HG02852 (cell line): ENCODE measurements at regions not wholly inside any gene's neighbourhood (a gene's known extent, or its start where the extent isn't known, plus 50 kb on each side); places are given as distances from the start of the nearest gene placed in this dataset.
"Not testable (repeated sequence)": the region's sequence is repeated elsewhere in the genome, so short reads cannot be mapped to it uniquely, and the experiment has no call there.

Source experiments
- ATAC-seq: cut with Tn5 transposase; IDR thresholded peaks from one replicate; pipeline ENCODE4 v1.9.1; 2021; ENCODE audit warnings: mild to moderate bottlenecking, moderate library complexity; ENCODE audit not compliant: unreplicated experiment

DNA sequence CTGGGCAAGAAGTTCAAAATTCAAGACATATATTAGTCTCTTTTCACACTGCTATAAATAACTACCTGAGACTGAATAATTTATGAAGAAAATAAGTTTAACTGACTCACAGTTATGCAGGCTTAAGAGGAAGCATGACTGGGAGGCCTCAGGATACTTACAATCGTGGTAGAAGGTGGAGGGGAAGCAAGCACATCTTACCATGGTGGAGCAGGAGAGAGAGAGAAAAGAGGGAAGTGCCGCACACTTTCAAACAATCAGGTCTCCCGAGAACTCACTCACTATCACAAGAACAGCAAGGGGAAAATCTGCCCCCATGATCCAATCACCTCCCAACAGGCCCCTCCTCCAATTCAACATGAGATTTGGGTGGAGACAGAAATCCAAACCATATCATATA is 273.3 kb upstream of the RASGEF1B start:
- ATAC-seq: no peak

DNA sequence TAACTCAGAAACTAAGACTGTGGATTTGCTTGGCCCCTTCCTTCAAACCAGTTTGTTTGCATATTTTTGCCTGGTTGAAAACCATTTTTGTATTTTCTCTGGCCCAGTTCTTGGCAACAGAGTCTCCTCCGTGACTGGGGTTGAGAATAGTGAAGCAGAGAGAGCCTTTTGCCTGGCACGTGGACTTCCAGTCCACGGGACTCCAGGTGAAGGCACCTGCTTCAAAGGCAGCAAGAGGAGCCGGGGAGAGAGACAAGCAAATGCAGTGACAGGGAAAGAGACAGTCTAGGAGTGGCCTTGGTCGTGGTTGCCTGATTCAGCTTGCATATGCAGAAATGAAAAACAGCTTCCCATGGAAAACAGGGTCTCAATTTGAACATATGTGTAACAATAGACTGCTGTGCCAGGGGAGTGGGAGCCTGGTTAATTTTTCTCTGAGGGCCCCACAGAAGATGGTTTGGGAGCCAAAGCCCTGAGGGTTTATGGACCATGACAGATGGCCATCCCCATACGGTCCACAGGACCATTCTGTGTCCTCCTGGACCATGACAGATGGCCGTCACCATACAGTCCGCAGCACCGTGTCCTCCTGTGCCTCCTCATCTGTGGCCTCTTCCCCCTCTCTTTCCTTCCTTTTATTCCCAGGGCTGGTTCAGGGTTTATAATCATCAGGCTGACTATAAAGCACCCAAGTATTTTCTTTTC is 272.2 kb upstream of the RASGEF1B start:
- no peak for ATAC-seq

DNA sequence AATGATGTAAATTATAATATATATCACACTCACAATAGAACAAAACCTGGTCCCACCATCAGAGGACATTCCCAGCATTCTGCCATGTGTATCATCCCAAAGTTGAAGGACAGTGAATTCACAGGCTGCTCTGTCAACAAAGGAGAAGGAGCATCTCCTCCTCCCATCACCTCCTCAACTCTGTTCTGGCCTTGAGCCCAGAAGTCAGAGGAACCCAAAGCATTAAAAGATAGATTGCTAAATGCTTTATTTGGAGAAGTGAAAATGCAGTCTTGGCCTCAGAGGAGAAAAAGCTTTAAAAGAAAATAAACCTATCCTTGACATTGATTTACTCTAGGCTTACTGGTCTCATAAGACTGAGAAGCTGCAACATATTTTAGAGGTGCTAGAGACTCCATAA is 268.8 kb upstream of the RASGEF1B start:
- ATAC-seq: no peak

DNA sequence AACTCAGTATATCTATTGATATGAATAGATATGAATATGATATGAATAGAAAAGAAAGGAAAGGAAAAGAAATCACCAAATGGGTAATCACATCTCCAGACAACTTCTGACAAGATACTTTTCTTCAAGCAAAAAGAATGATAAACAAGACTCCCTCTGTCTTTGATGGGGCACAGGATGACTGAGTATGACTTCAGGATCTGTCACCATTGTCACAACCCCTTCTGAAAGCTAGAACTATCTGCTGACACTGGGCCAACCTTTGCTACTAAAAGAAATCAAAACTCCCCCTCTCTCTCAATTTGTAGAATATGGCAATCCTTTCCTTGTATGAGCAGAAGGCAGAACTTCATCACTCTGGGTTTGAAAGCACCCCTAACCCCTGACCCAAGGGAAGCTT is 267.2 kb upstream of the RASGEF1B start:
- ATAC-seq: no peak

DNA sequence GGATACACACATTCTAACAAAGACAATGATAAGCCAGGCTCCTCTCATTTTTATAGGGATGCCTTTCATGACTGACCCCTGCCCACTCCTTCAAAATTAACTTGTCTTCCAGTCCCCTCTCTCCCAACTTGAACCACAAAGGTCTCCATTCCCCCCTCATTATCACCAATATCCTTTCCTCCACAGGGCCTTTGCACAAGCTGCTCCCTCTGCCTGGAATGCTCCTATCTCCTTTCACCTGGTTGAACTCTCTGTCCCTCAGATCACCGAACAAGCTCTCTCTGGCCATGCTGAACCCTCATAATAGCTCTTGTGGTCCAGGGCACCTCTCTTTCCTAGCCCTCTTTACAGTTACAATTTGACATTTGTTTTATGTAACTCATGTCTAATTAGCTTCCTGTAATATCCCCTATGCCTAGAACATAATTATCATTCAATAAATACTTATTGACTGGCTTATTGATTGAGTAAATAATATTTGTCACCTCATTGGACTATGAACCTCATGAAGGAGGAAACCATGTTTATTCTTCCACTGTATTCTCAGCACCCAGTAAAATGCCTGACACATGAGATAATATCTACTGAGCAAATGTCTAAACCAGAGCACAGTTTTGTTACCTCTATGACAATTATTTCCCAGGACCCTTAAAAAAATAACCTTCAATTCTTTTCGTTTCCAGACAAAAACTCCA is 266.3 kb upstream of the RASGEF1B start:
- ATAC-seq: no peak

DNA sequence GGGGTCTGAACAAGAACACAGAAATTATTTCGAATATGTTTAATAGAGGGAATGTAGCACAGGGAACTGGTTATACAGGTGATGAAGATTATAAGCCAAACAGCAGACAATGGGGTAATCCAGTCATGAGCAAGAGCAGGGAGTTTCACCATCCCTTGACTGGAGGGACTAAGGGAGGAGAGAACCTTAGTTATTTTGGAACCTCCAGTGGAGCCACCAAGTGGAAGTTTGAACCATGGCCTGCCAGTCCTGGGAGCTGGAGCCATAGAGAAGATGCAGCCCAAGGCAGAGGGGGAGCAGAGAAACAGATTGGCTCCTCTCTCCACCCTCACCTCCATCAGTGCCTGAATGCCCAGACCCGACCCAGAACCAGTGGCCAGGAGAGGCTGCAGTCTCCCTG is 264.6 kb upstream of the RASGEF1B start:
- no peak for ATAC-seq

DNA sequence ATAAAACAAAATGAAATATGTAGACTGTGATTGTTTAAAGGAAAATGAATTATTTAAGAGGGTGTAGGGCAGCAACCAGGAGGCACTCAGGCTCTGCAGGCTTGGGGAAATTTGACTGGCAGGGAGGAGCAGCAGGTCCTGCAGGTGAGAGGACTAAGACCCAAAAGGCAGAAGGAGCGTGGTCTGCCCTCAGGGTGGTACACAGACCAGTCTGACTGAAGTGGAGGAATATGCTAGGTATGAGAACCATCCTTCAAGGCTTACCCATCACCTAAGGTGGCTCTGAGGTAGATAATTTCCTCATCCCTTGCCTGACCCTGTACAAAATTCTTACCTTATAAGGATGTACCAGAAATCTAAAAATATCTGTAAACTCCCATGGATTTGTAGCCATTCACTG is 261.3 kb upstream of the RASGEF1B start:
- no peak for ATAC-seq

DNA sequence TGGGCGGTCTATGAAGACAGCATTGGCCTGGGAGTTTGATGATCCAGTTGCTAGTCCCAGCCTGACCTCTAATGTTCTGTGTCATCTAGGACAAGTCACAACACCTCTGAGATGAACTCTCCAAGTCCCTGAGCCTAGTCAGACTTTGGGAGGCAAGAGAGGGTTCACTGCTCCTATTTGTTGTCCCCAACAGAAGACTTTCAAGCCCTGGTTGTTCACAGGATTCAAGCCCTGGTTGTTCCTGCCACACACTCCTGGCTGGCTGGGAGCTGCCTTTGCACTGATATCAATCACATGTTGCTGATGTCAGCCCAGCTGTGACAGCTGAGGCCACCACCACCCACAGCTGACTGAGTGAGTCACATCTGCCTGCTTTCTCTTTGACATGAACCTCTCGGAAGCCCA is 253.2 kb upstream of the RASGEF1B start:
- peak; percentile 100 for ATAC-seq

DNA sequence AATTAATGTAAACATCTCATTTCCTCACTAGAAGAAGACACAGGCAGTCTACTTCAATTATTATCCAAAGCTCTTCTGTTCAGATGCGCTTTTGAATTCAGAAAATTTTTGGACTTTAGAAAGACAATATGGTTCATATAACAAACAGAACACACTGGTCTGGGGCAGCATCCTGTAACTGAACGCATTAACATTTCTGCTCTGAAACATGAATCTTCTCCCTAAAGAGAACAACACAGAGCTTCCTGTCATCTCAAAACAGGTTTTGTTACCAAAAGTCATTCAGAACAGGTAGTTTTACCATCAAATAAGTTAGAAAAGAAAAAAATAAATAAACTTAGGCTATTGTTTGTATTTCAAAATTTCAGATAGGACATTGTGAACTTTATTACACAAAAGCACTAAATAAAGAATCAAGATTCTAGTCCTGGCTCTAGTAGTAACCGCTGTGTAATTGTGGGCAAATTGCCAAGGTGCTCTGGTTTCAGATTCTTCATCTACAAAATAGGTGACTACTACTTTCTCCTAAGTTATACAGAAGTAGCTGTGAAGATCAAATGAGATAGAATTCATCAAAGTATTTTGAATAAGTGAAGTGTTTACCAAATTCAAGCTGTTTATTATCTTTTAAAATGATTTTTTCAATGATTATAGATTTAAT is 252.3 kb upstream of the RASGEF1B start:
- no peak for ATAC-seq

DNA sequence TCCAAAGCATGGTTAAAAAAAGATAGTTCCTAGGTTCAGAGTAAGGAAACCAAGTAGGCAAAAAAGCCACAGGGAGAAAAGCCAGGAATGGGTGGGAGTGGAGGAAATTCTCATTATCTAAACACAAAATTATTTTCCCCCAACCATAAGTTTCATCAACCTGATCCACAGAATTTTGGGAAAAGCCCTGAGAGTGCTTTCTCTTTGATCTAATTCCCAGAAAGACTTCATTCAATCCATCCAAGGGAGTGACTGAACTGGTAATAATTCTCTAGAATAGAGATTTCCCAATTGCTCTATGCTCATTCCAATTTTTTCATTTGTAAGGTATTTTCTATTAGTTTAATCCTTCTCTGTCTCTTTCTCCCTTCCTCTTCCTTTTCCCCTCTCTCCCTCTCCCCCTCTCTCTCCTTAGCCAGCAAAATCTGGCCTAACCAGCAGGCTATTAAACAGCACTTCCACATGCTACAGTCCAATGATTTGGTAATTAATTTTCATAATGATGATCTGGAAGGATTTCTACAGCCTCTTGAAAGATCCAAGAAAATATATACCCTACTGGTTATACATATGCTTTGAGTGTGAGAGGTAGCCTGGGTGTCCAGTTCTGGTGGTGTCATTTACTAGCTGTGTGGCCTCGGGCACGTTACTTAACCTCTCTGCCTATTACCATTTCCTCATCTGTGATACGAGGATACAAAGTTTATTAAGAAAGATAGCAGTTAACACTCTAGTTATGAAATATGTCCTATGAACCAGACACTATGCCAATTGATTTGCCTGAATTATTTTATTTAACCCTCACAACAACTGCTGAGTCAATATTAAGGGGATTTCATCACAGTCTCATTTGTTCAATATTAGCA is 251.5 kb upstream of the RASGEF1B start:
- no peak for ATAC-seq

DNA sequence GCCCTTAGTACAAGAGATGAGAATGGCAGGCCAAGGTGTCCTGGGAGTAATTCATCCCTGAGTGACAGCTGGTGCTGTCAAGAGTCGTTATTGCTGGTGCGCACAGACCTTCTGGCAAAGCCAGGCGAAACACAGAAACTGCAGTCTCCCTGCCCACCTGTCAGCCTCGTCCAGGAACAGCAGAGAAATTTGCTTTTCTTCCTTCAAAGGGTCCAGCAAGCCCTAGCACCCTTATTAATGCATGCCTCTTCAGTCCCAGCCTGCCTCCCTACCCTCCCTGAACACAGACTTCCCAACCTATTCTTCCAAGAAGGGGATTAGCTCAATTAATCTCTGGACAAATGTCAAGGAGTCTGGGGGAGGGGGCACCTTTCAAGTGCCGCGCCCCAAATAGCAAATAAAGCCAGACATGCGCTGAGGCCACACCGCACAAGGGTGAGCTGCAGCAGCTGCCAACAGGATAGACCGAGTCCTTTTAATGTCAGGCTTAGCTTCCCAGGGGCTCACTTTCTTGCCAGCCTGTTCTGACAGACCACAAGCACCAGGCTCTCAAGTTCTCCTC is 250.7 kb upstream of the RASGEF1B start:
- ATAC-seq: no peak

DNA sequence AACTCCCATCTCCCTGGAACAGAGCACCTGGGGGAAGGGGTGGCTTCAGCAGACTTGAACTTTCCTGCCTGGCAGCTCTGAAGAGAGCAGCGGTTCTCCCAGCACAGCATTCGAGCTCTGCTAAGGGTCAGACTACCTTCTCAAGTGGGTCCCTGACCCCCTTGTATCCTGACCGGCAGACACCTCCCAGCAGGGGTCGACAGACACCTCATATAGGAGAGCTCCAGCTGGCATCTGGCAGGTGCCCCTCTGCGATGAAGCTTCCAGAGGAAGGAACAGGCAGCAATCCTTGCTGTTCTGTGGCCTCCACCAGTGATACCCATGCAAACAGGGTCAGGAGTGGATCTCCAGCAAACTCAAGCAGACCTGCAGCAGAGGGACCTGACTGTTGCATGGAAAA is 244.1 kb upstream of the RASGEF1B start:
- ATAC-seq: no peak

DNA sequence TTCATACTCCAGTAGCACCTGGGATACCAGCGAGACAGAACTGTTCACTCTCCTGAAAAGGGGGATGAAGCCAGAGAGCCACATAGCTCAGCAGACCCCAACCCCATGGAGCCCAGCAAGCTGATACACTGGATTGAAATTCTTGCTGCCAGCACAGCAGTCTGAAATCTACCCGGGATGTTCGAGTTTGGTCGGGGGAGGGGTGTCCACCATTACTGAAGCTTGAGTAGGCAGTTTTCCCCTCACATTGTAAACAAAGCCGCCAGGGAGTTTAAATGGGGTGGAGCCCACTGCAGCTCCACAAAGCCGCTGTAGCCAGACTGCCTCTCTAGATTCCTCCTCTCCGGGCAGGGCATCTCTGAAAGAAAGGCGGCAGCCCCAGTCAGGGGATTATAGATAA is 243.7 kb upstream of the RASGEF1B start:
- ATAC-seq: not testable (repeated sequence)

DNA sequence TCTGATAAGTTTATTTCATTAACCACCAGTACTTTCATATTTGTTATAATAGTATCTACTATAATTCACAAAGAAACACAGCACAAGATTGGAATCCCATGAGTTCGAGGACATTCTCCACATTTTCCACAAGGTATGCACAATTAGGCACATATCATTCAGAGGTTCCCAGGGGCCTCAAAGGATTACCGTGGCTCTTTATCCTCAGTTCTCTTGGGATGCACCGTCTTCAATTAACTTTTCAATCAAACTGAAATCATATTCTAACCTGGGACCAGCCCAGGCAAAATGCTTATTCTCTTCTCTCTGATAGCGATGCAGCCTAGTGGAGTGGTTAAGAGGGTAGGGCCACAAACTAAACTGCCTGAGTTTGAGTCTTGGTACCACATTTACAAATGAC is 242.6 kb upstream of the RASGEF1B start:
- no peak for ATAC-seq

DNA sequence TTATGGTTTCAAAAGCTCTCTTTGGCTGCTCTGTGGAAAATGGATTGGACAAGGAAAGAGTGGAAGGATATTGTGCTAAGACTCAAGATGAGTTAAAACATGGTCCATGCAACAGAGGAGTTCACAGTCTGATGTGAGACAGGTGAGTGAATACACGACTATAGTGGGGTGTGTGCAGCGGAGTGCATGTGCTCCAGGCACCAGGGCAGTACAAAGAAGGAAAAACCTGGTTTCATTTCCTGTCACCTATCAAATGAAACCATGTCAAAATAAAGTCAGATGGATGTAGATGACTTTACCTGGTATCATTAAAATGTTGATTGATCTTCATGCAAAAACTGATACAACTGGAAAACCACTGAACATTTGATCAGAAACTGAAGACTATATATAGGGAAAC is 241.0 kb upstream of the RASGEF1B start:
- ATAC-seq: no peak

DNA sequence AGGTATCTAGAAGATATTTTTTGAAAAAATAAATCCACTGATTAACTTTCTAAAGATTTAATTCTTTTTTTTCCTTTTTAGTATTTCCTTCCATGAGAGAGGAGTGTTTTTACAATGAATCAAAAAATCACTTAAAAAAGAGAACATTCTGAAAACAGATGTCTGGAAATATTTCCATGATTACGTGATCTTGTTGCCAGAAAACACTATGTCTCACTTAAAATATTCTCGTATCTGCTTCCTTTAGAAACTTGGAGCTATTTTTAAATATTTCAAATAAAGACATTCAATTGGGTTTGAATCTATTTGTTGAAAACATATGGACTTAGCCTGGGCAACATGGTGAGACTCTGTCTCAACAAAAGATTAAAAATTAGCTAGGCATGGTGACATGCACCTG is 232.8 kb upstream of the RASGEF1B start:
- ATAC-seq: no peak

DNA sequence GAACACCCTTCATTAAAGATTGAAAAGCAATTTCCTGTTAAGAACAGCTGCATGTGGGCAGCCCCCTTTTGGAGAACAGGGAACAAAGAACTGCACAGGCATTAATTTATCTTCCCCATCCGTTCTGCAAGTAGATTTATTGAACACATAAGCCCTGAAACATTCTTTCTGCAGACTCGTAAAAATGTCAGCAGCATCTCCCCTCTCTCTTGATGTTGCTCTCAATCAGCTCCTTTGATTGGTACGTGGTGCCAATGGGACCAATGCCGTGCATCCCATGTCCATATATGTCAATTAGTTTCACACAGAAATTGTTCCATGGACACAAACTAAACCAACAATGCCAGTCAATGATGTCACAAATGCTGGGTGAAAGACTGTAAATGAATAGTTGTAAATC is 228.5 kb upstream of the RASGEF1B start:
- no peak for ATAC-seq

DNA sequence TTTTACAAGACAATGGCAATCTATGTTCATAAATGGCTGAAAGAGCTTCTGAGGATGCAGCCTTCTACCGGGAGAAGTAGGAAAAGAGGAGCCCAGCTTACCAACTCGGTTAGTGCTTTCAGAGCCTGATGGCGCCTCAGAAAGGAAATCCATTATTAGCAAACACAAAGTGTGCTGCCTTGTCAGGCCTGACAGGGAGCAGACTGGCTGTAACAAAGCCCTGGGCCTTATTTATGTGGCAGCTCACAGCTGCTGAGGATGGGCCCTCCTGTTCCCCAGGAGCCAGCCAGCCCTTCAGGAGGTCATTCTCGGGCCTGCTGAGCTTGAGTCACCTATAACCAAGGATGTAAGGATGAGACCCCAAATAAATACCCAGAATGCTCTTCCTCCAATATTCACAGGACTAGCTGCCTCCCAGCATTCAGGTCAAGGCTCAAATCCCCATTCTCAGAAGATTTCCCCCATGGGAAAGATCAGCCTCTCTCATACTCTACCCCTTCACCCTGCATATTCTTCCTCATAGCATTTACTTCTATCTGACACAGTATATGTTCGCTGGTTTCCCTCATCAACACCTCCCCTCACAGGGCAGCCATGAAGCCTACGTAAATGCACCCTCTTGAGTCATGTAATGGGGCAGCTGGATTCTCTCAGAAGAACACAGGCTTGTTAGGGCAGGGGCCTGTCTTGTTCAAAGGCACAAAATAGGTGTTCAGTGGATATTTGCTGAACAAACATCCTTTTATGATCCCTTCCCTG is 227.0 kb upstream of the RASGEF1B start:
- ATAC-seq: no peak

DNA sequence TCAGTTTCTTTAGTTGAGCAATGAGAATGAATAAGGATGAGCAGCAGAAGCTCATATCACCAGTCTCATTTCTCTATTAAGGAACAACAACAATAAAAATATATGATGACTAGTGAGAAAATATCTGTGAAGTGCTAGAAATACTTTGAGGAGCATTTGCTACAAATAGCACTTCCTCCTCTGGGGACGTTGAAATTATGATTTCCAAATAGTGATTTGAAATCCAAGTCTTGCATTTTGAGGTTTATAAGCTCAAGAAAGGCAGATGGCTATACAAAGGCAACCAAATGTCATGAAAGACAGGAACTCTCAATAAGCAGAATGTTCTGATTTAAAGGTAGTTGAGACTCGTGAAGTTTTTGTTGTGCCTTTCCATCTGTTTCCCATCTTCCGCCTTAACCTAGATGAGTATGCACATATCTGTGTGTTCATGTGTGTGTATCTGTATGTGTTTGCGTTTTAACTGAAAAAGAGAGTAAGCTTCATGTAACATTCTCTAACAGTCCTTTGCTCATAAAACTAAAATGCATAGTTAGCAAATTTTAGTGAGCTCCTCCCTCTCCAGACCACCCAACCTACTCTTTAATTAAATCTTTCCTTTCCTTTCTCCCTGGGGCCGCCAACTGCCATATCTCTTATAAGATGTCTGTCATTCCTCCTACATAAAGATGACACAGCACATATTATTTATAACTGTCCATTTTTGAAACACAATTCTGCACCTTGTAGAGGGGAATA is 222.6 kb upstream of the RASGEF1B start:
- no peak for ATAC-seq

DNA sequence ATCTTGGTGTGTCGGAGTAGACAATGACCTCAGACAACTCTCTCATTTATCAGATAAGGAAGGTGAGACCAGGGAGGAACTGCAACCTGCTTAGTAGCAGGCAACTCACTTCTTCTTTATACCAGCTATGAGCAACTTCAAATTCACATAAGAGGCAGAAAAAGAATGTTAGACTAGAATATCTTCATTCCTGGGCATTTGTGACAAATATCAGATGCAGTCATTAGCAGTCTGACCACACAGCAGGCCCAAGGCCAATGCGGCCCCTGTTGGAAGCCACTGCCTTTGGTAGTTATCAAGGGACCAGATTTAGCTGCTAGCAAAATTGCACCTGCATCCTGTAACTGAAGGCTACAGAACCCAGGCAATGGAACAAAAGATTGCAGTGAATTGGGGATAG is 219.2 kb upstream of the RASGEF1B start:
- ATAC-seq: no peak
